DOHH2 (cell line): ENCODE measurements at regions not wholly inside any gene's neighbourhood (a gene's known extent, or its start where the extent isn't known, plus 50 kb on each side); places are given as distances from the start of the nearest gene placed in this dataset.

ENCODE experiments used
- H3F3A ChIP-seq: fragments of 200-600 bp; sonication (generic), shearing (Covaris generic); 2 replicates; pipeline ENCODE4 v1.6.0; 2016; ENCODE audit warnings: antibody characterized with exemption, mild to moderate bottlenecking; ENCODE audit not compliant: control insufficient read depth, insufficient read depth
- H3K27ac ChIP-seq: fragments of 200-600 bp; sonication (generic); 2 replicates; pipeline ENCODE4 v1.5.1; 2014; ENCODE audit warnings: low read depth, mild to moderate bottlenecking, low read length, moderate library complexity
- H3K27me3 ChIP-seq: fragments of 200-600 bp; sonication (generic); 2 replicates; pipeline ENCODE4 v1.6.1; 2014; ENCODE audit warnings: mild to moderate bottlenecking, low read length, mixed read lengths; ENCODE audit not compliant: control insufficient read depth
- H3K36me3 ChIP-seq: fragments of 200-600 bp; sonication (generic); 2 replicates; pipeline ENCODE4 v1.6.1; 2014; ENCODE audit warnings: mild to moderate bottlenecking, low read length, moderate library complexity, mixed read lengths; ENCODE audit not compliant: control insufficient read depth
- H3K4me1 ChIP-seq: fragments of 200-600 bp; sonication (generic); 2 replicates; pipeline ENCODE4 v1.6.1; 2014; ENCODE audit warnings: mild to moderate bottlenecking, low read length, mixed read lengths; ENCODE audit not compliant: control insufficient read depth
- H3K4me2 ChIP-seq: fragments of 200-600 bp; sonication (generic); 2 replicates; pipeline ENCODE4 v1.6.0; 2014; ENCODE audit warnings: mild to moderate bottlenecking, low read length, moderate library complexity
- H3K4me3 ChIP-seq: fragments of 200-600 bp; sonication (generic); 2 replicates; pipeline ENCODE4 v1.5.1; 2014; ENCODE audit warnings: mild to moderate bottlenecking, low read length, mixed read lengths
- H3K79me2 ChIP-seq: fragments of 200-600 bp; sonication (generic); 2 replicates; pipeline ENCODE4 v1.6.1; 2014; ENCODE audit warnings: mild to moderate bottlenecking, low read length, mixed read lengths; ENCODE audit not compliant: control insufficient read depth
- H3K9me2 ChIP-seq: fragments of 200-600 bp; sonication (generic); replicated peaks from 2 replicates; pipeline ENCODE4 v1.6.1; 2014; ENCODE audit warnings: mild to moderate bottlenecking, low read length, mixed read lengths; ENCODE audit not compliant: control insufficient read depth
- H3K9me3 ChIP-seq: fragments of 200-600 bp; sonication (generic); 2 replicates; pipeline ENCODE4 v1.6.1; 2014; ENCODE audit warnings: antibody characterized with exemption, low read length, mixed read lengths; ENCODE audit not compliant: control insufficient read depth, insufficient read depth
- H4K20me1 ChIP-seq: fragments of 200-600 bp; sonication (generic); 2 replicates; pipeline ENCODE4 v1.6.0; 2014; ENCODE audit warnings: low read depth, mild to moderate bottlenecking, antibody characterized with exemption, low read length, moderate library complexity; ENCODE audit not compliant: control insufficient read depth, insufficient read depth
- EZH2phosphoT487 ChIP-seq: fragments of 200-600 bp; sonication (generic); IDR thresholded peaks from 2 replicates; pipeline ENCODE4 v1.6.1; 2017; ENCODE audit warnings: borderline replicate concordance, mild to moderate bottlenecking, antibody characterized with exemption, low read length, moderate library complexity, mixed read lengths
- TF ChIP-seq, protein P1 (sequence below): fragments of 200-600 bp; sonication (generic); IDR thresholded peaks from one replicate; pipeline ENCODE4 v1.5.1; 2014; ENCODE audit warnings: antibody characterized with exemption, mild to moderate bottlenecking, low read depth, low read length; ENCODE audit not compliant: poor library complexity, severe bottlenecking

- H3K27ac ChIP-seq: no peak overlapping the region
These were observed 196.3 kb upstream of the TPM1 start for GRCh38 chr15:62846131-62846804.

DNA sequence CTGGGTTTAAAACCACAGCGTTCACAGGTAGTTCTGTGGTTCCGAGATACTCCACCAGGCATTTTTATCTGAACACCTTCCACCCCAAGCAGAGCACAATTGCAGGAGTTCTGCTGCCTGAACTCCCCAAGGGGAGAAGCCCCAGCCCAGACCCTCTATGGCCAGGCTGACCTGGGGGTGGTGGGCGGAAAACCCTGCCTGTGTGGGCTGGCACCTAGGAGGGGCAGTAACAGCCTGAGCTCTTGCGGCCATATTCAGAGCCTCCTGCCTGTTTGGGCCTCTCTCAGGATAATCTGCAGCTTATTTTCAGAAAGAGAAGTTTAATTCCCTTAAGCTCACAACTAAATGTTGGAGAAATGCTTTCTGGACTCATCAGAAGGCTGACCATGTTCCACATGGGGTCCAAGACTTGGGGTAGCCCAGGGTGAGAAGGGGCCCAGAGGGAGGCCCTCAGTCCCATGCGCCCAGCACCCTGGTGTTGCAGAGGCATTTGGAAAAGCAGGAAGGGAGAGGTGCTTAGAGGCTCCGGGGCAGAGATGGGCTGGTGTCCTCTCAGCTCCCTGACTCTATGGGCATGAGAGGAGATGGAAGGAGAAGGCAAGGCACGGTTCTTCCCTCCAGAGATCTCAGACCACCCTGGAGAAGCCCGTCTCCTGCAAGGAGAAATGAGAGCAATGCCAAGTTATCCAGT is 195.6 kb upstream of the TPM1 start:
- Histone ChIP-seq H3K79me2 (no peaks in the 10 kb centered on the region), H4K20me1 (no peaks in the 10 kb centered on the region), H3K4me3 (no peak overlapping the region), H3K9me2 (no peaks in the 10 kb centered on the region), H3K4me1 (no peaks in the 10 kb centered on the region), H3K27ac (no peak overlapping the region), H3F3A (no peaks in the 10 kb centered on the region), H3K36me3 (no peaks in the 10 kb centered on the region), H3K9me3 (no peaks in the 10 kb centered on the region), H3K27me3 (no peaks in the 10 kb centered on the region), H3K4me2 (no peak overlapping the region)
- TF ChIP-seq, protein P1, sequence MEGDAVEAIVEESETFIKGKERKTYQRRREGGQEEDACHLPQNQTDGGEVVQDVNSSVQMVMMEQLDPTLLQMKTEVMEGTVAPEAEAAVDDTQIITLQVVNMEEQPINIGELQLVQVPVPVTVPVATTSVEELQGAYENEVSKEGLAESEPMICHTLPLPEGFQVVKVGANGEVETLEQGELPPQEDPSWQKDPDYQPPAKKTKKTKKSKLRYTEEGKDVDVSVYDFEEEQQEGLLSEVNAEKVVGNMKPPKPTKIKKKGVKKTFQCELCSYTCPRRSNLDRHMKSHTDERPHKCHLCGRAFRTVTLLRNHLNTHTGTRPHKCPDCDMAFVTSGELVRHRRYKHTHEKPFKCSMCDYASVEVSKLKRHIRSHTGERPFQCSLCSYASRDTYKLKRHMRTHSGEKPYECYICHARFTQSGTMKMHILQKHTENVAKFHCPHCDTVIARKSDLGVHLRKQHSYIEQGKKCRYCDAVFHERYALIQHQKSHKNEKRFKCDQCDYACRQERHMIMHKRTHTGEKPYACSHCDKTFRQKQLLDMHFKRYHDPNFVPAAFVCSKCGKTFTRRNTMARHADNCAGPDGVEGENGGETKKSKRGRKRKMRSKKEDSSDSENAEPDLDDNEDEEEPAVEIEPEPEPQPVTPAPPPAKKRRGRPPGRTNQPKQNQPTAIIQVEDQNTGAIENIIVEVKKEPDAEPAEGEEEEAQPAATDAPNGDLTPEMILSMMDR: no peak
- no peak for TF ChIP-seq EZH2phosphoT487

More at GRCh38 chr15:62846131-62846804, 196.3 kb upstream of the TPM1 start:
- Histone ChIP-seq H3K4me1 (no peaks in the 10 kb centered on the region), H3K79me2 (no peaks in the 10 kb centered on the region), H3K27me3 (no peaks in the 10 kb centered on the region), H3K4me2 (no peak overlapping the region), H3K36me3 (no peaks in the 10 kb centered on the region), H4K20me1 (no peaks in the 10 kb centered on the region), H3K4me3 (no peak overlapping the region), H3F3A (no peaks in the 10 kb centered on the region), H3K9me2 (no peaks in the 10 kb centered on the region), H3K9me3 (no peaks in the 10 kb centered on the region)
- no peak for TF ChIP-seq EZH2phosphoT487
- TF ChIP-seq, protein P1: no peak

- no peak overlapping the region for H3K4me3 ChIP-seq
- H3K4me2 ChIP-seq: no peak overlapping the region
- H4K20me1 ChIP-seq: no peaks in the 10 kb centered on the region
These were observed 194.6 kb upstream of the TPM1 start for GRCh38 chr15:62847900-62848489.

More at GRCh38 chr15:62847900-62848489, 194.6 kb upstream of the TPM1 start:
- Histone ChIP-seq H3K27ac (no peak overlapping the region), H3K9me3 (no peaks in the 10 kb centered on the region), H3K36me3 (no peaks in the 10 kb centered on the region), H3K4me1 (no peaks in the 10 kb centered on the region), H3K79me2 (no peaks in the 10 kb centered on the region), H3K9me2 (no peaks in the 10 kb centered on the region), H3F3A (no peaks in the 10 kb centered on the region), H3K27me3 (no peaks in the 10 kb centered on the region)
- no peak for TF ChIP-seq EZH2phosphoT487
- TF ChIP-seq, protein P1: peak; percentile 60
